HS-27A (cell line): ENCODE measurements at regions not wholly inside any gene's neighbourhood (a gene's known extent, or its start where the extent isn't known, plus 50 kb on each side); places are given as distances from the start of the nearest gene placed in this dataset.

Experiments
- DNase-seq: peaks from one replicate; pipeline ENCODE4 v3.0.0-alpha.2; 2012; ENCODE audit warnings: low read depth, missing footprints

GRCh38 chr5:167557359-167557758, 734.1 kb upstream of the WWC1 start:
- DNase-seq = no peak

DNA sequence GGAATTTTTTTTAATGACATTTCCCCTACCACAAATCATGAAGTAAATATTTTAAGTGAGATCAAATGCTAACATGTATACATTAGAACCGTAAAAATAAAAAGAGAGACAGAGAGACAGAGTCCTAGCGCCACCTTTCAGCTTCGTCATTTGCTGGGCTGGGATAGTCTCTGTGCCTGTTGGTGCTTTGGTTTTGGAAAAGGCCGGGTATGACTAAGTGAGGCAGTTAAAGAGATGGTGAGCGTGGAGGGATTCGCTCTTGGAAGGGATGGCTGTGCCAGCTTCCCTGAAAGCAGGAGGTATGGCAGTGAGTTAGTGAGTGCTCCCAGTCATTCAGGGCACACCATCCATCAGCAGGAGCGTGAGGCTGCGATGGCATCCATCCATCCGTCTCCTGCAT, 729.6 kb upstream of the WWC1 start:
- DNase-seq = no peak

DNA sequence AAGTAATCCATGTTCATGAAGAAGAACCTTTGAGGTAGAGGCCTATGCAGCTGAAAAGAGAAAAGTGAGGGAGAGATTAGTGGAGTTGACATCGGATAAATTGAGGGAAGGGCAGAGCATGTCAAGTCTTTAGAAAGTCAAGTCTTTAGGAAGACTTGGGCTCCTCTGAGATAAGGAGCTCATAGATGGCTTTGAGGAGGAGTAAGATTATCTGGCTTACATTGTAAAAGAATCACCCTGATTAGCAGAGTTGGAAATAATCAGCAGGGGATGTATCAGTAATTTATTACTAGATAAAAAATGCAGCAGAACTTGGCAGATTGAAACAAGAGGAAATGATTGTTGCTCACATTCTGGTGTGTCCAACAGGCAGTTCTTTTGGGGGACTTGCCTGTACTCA, 727.2 kb upstream of the WWC1 start:
- no peak for DNase-seq

DNA sequence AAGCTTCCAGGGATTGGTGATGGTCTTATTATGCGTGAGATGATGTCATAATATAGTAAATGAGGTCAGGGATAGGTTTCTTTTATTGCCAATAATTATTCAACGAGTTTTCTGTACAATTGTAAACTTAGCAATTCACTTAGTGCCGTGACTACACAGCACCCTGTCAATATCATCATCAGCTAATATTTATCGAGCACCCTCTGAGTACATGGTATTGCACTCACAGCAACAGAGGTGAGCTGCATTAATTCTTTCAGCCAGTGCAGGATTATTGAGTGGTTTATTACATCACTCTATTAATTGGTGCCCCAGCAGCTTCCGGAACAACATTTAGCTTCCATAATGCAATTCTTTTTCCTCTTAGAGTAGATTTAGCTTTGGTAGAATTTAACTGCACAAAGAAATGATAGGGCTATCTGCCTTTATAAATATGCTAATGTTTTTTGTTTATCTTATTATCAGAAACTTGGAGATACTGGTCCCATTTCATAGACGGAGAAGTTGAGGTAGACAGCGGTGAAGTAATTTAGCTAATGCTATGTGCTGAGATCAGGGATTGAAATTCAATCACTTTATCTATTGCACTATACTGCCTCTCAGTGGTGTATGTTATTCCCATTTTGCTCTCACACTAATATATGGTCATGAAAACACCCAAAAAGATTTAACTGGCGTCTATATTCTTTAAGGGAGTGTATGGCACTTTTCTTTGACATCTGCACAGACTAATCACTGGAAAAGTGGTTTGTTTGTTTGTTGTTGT, 726.1 kb upstream of the WWC1 start:
- DNase-seq = no peak

DNA sequence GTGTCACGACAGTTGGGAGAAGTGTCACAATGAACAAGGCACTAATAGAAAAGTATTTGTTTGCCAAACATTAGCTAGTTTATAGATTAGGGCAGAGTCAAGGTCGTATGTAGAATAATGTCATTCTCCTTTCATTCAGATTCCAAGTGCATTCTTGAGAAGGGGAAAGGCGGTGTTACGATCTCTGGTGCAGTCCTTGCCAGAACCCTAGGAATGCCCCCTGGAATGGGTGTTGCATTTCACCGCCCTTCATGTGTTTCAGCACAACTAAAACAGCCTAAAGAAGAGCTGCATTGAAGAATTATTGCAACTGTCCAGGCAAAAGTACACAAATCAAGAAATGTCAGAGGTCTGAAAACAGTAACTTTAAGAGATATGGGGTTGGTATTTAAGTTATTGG, 721.0 kb upstream of the WWC1 start:
- DNase-seq = no peak

GRCh38 chr5:167571824-167572223, 719.6 kb upstream of the WWC1 start:
- no peak for DNase-seq

- no peak for DNase-seq
These were observed 717.9 kb upstream of the WWC1 start for GRCh38 chr5:167573370-167574127.

DNA sequence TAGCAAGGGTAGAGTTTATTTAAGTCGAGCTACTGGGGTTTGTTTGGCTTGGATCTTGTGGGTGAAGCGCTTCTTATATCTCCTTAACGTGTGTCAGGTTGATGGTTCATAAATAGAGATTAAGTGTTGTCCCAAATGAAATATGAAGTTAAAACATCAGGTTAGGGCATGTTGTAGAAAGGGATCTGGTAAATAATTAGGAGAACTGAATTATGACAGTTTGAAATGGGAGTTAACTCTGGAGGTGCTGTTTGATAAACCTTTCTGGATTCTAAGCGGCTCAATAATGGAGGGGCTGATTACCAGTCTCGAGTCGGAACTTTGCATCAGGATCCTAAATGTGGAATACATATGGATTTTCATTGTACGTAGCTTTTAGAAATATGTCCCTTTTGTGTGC, 717.0 kb upstream of the WWC1 start:
- DNase-seq = no peak

GRCh38 chr5:167575330-167575729, 716.1 kb upstream of the WWC1 start:
- no peak for DNase-seq

- DNase-seq = no peak
These were observed 715.3 kb upstream of the WWC1 start for GRCh38 chr5:167576126-167576525.

- no peak for DNase-seq
These were observed 714.5 kb upstream of the WWC1 start for GRCh38 chr5:167576897-167577296.

- no peak for DNase-seq
These were observed 713.8 kb upstream of the WWC1 start for GRCh38 chr5:167577616-167578015.

DNA sequence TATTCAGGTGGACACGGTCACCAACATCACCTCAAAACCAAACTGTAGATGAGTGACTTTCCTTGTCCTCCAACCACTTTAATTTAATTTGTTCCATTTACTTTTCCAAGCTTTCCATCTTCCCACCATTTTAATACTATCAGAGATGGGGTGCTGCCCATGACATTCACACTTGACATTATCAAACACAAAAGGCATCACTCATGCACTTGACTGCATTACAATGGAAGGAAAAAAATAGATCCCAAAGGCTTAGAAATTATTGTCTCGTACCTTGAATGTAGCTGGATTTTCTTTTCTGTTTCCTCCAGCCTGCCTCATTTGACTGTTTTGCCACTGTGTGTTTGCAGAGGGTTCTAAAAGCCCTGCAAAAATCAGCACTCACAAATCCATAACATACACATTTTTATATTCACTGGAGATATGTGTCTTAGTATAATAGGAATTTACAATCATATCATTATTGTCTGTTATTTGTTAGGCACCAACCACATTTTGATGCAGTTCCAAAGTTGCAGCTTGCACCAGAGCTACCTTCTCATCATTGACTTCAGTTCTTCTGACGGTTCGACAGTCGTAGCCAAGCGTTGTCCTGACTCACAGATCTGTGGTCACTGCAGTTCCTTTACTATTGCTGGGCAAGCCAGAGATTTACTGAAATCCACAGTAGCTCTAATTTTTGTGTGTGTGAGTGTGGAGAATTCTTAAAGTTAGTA, 712.3 kb upstream of the WWC1 start:
- no peak for DNase-seq

- DNase-seq = no peak
These were observed 711.8 kb upstream of the WWC1 start for GRCh38 chr5:167579693-167580055.

- no peak for DNase-seq
These were observed 710.8 kb upstream of the WWC1 start for GRCh38 chr5:167580608-167581007.

DNA sequence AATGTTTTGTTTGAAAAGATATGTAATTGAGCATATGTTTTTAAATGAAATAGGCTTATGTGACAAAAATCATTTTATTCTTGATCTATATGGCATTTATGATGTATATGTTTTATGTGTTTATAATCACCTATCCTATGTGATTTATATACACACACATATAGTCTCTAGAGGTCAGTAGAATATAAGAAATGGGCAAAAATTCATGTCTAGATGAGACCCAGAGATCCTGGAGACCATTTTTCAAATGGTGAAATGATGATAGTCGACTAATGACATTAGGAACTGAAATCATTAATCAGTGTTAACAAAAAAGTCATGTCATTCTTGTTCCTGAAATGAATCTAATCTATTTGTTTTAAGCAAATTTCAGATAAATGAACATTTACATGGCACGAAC, 709.2 kb upstream of the WWC1 start:
- no peak for DNase-seq

- DNase-seq = no peak
These were observed 708.6 kb upstream of the WWC1 start for GRCh38 chr5:167582886-167583285.

GRCh38 chr5:167585184-167585583, 706.3 kb upstream of the WWC1 start:
- DNase-seq = no peak

- no peak for DNase-seq
These were observed 703.5 kb upstream of the WWC1 start for GRCh38 chr5:167587772-167588437.

GRCh38 chr5:167592114-167592513, 699.3 kb upstream of the WWC1 start:
- no peak for DNase-seq

DNA sequence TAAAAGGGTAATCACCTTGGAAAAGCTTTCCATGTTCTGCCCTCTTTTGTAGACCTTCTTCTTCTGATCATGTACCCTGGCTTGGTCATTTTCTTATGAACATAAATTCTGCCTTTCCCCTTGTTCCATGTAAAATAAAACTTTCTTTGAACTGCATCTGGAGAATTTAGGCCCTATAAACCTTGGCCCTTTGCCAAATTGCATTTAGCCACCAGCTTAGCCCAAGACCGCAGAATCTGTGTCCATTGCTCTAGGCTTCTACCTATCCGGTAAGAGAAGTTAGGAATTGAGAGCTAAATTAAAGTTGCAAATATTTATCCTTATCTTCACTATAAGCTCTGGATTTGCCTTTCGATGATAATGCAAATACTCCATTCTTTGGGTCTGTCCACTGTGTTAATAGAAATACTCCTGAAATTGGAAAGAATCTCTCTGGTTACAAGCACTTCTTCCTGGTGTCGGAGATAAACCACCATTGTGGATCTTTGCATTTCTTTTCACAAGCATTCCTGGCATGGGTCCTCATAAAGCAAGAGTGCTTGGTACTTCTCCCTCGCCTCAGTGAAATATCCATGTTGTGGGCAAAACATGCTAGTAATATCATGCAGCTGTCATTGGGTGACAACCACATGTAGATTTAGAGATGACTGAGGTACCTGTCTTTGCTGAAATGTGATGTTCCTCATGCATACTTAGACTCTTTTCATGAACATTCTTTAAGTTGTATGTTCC, 698.0 kb upstream of the WWC1 start:
- no peak for DNase-seq

- DNase-seq = no peak
These were observed 697.4 kb upstream of the WWC1 start for GRCh38 chr5:167594061-167594435.
